Smooth muscle cell (in vitro differentiated cells): ENCODE measurements at regions not wholly inside any gene's neighbourhood (a gene's known extent, or its start where the extent isn't known, plus 50 kb on each side); places are given as distances from the start of the nearest gene placed in this dataset.

Experiments used
- DNase-seq: peaks from one replicate; lab custom pipeline; 2025; ENCODE audit not compliant: unreplicated experiment; lab: John Stamatoyannopoulos, UW
- H2AFZ ChIP-seq: fragments of 200-600 bp; sonication (generic); 2 replicates; pipeline ENCODE4 v1.6.0; 2016; ENCODE audit warnings: antibody characterized with exemption, low read depth, mild to moderate bottlenecking
- H3F3A ChIP-seq: fragments of 200-600 bp; sonication (generic); 2 replicates; pipeline ENCODE4 v1.6.0; 2017; ENCODE audit warnings: antibody characterized with exemption, low read depth
- H3K27ac ChIP-seq: fragments of 200-600 bp; sonication (generic); 2 replicates; pipeline ENCODE4 v1.5.1; 2016; ENCODE audit warnings: low read depth, mild to moderate bottlenecking
- H3K27me3 ChIP-seq: fragments of 200-600 bp; sonication (generic); 2 replicates; pipeline ENCODE4 v1.6.1; 2016; ENCODE audit warnings: low read depth, mild to moderate bottlenecking
- H3K36me3 ChIP-seq: fragments of 200-600 bp; sonication (generic); 2 replicates; pipeline ENCODE4 v1.5.1; 2016; ENCODE audit warnings: low read depth
- H3K4me1 ChIP-seq: fragments of 200-600 bp; sonication (generic); 2 replicates; pipeline ENCODE4 v1.5.1; 2016; ENCODE audit warnings: low read depth
- H3K4me2 ChIP-seq: fragments of 200-600 bp; sonication (generic); 2 replicates; pipeline ENCODE4 v1.6.0; 2016; ENCODE audit warnings: mild to moderate bottlenecking
- H3K4me3 ChIP-seq: fragments of 200-600 bp; sonication (generic); 2 replicates; pipeline ENCODE4 v1.5.1; 2016; ENCODE audit warnings: mild to moderate bottlenecking
- H3K79me2 ChIP-seq: fragments of 200-600 bp; sonication (generic); 2 replicates; pipeline ENCODE4 v1.6.0; 2016; ENCODE audit warnings: low read depth, mild to moderate bottlenecking
- H3K9ac ChIP-seq: fragments of 200-600 bp; sonication (generic); 2 replicates; pipeline ENCODE4 v1.6.0; 2016; ENCODE audit warnings: low read depth
- H3K9me3 ChIP-seq: fragments of 200-600 bp; sonication (generic); replicated peaks from 2 replicates; pipeline ENCODE4 v1.5.1; 2016; ENCODE audit warnings: low read depth
- H4K20me1 ChIP-seq: fragments of 200-600 bp; sonication (generic); 2 replicates; pipeline ENCODE4 v1.6.0; 2016; ENCODE audit warnings: low read depth
- WGBS: methylation state at CpG from one replicate; pipeline ENCODE4 v1.1.7; 2016; ENCODE audit warnings: low lambda C conversion rate; 5-methylcytosine and 5-hydroxymethylcytosine counted together
- TF ChIP-seq, protein P1 (sequence below): fragments of 200-600 bp; sonication (generic); IDR thresholded peaks from 2 replicates; pipeline ENCODE4 v1.5.1; 2017; ENCODE audit warnings: borderline replicate concordance, mild to moderate bottlenecking, antibody characterized with exemption; ENCODE audit not compliant: insufficient read depth, poor library complexity, severe bottlenecking

- no peaks in the 10 kb centered on the region for H3F3A ChIP-seq
- H3K4me2 ChIP-seq = no peak overlapping the region
- no peak overlapping the region for H3K4me3 ChIP-seq
- no peaks in the 10 kb centered on the region for H4K20me1 ChIP-seq
- TF ChIP-seq, protein P1, sequence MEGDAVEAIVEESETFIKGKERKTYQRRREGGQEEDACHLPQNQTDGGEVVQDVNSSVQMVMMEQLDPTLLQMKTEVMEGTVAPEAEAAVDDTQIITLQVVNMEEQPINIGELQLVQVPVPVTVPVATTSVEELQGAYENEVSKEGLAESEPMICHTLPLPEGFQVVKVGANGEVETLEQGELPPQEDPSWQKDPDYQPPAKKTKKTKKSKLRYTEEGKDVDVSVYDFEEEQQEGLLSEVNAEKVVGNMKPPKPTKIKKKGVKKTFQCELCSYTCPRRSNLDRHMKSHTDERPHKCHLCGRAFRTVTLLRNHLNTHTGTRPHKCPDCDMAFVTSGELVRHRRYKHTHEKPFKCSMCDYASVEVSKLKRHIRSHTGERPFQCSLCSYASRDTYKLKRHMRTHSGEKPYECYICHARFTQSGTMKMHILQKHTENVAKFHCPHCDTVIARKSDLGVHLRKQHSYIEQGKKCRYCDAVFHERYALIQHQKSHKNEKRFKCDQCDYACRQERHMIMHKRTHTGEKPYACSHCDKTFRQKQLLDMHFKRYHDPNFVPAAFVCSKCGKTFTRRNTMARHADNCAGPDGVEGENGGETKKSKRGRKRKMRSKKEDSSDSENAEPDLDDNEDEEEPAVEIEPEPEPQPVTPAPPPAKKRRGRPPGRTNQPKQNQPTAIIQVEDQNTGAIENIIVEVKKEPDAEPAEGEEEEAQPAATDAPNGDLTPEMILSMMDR = no peak
- H3K27me3 ChIP-seq = no peaks in the 10 kb centered on the region
- no peak overlapping the region for H2AFZ ChIP-seq
- no peak overlapping the region for H3K9ac ChIP-seq
- H3K9me3 ChIP-seq = no peaks in the 10 kb centered on the region
- DNase-seq = no peak
- H3K79me2 ChIP-seq = no peaks in the 10 kb centered on the region
- H3K4me1 ChIP-seq = no peaks in the 10 kb centered on the region
- 78% methylated on average over 3 of the region's 3 CpGs for WGBS
- no peaks in the 10 kb centered on the region for H3K36me3 ChIP-seq
- no peak overlapping the region for H3K27ac ChIP-seq
Observed at GRCh38 chr6:113425977-113426660, 431.0 kb upstream of the MARCKS start.

GRCh38 chr6:113427617-113428016 is 429.5 kb upstream of the MARCKS start:
- no peak overlapping the region for H3K9ac ChIP-seq
- no peaks in the 10 kb centered on the region for H3K9me3 ChIP-seq
- TF ChIP-seq, protein P1 = no peak
- H3F3A ChIP-seq = no peaks in the 10 kb centered on the region
- no peak for DNase-seq
- H3K27me3 ChIP-seq = no peaks in the 10 kb centered on the region
- H3K4me1 ChIP-seq = no peaks in the 10 kb centered on the region
- H2AFZ ChIP-seq = no peak overlapping the region
- no peaks in the 10 kb centered on the region for H4K20me1 ChIP-seq
- no peak overlapping the region for H3K4me3 ChIP-seq
- WGBS = 92% methylated on average over 2 of the region's 2 CpGs
- no peak overlapping the region for H3K27ac ChIP-seq
- no peaks in the 10 kb centered on the region for H3K36me3 ChIP-seq
- no peak overlapping the region for H3K4me2 ChIP-seq
- H3K79me2 ChIP-seq = no peaks in the 10 kb centered on the region

GRCh38 chr6:113428702-113429101 is 428.4 kb upstream of the MARCKS start:
- H3K4me1 ChIP-seq = no peaks in the 10 kb centered on the region
- H3K4me2 ChIP-seq = no peak overlapping the region
- no peak for DNase-seq
- H3K4me3 ChIP-seq = no peak overlapping the region
- no peak overlapping the region for H2AFZ ChIP-seq
- no peaks in the 10 kb centered on the region for H3K9me3 ChIP-seq
- H3K79me2 ChIP-seq = no peaks in the 10 kb centered on the region
- no peaks in the 10 kb centered on the region for H3K36me3 ChIP-seq
- no peaks in the 10 kb centered on the region for H3K27me3 ChIP-seq
- TF ChIP-seq, protein P1 = no peak
- WGBS = 89% methylated on average over 4 of the region's 4 CpGs
- H4K20me1 ChIP-seq = no peaks in the 10 kb centered on the region
- H3K9ac ChIP-seq = no peak overlapping the region
- peaks cover 5% of the 10 kb centered on the region for H3F3A ChIP-seq
- H3K27ac ChIP-seq = no peak overlapping the region
